Astrocyte (in vitro differentiated cells and primary cell): ENCODE measurements at regions not wholly inside any gene's neighbourhood (a gene's known extent, or its start where the extent isn't known, plus 50 kb on each side); places are given as distances from the start of the nearest gene placed in this dataset.

ENCODE experiments used
- EZH2 ChIP-seq: IDR thresholded peaks from 2 replicates; pipeline ENCODE4 v1.6.1; 2012; ENCODE audit warnings: mild to moderate bottlenecking, low read length, inconsistent platforms; ENCODE audit not compliant: insufficient read depth
- TF ChIP-seq, protein P1 (sequence below): IDR thresholded peaks from 2 replicates; pipeline ENCODE4 v1.5.1; 2011; ENCODE audit warnings: low read depth, mild to moderate bottlenecking, inconsistent platforms, low read length, moderate library complexity; ENCODE audit not compliant: insufficient read depth

DNA sequence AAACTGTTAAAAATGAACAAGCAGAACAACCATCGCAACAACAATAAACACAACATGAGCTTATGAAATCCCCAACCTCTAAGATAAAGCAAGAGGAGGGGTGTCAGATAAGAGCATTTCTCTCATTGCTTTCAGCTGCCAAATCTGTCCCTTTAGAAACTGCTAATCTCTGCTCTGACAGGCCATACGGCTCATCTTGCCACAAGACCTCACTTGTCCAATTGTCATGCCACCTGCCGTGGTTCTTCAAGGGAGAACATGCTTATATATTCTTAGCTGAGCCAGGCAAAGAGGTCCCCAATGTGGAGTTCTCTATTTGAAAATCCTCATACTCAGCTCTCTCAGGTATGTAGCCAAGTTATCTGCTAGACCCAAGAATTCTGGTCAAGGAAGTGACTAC lies 405.0 kb upstream of the TNC start:
- no peak for TF ChIP-seq EZH2
- TF ChIP-seq, protein P1, sequence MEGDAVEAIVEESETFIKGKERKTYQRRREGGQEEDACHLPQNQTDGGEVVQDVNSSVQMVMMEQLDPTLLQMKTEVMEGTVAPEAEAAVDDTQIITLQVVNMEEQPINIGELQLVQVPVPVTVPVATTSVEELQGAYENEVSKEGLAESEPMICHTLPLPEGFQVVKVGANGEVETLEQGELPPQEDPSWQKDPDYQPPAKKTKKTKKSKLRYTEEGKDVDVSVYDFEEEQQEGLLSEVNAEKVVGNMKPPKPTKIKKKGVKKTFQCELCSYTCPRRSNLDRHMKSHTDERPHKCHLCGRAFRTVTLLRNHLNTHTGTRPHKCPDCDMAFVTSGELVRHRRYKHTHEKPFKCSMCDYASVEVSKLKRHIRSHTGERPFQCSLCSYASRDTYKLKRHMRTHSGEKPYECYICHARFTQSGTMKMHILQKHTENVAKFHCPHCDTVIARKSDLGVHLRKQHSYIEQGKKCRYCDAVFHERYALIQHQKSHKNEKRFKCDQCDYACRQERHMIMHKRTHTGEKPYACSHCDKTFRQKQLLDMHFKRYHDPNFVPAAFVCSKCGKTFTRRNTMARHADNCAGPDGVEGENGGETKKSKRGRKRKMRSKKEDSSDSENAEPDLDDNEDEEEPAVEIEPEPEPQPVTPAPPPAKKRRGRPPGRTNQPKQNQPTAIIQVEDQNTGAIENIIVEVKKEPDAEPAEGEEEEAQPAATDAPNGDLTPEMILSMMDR = no peak
